ENCODE measurements at regions not wholly inside any gene's neighbourhood (a gene's known extent, or its start where the extent isn't known, plus 50 kb on each side); places are given as distances from the start of the nearest gene placed in this dataset.
A peak's percentile ranks its signal among the peaks of the same experiment; 100 is the strongest.

DNA sequence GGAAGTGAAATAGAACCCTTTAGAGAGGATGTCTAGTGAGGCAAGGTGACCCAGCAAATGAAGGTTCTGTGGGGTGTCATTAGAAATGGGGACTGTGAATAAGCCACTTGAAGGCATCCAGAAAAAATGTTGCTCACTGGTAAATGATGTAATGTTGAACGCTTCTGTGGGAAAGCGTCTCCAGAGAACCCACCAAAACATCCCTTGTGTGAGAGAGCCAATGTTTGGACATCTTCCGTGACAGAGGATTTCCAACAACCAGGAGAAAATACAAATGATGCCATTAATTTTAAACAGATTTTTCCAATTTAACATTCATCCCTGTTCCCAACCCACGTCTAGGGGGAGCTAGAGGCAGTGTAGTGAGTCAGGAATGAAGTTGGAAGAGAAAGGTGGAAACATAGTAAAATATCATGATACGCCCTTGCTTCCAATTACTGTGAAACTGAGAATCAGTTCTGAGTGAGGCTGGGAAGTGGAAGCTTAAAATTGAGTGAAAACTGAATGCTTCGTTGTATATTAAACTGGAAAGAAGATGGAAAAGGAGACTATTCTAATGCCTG, 584.2 kb downstream of the CD109 start:
- 62 to 70% (median 65%) methylated on average over 6 of the region's 6 CpGs for WGBS, 4 donors
- TF ChIP-seq, protein P1, sequence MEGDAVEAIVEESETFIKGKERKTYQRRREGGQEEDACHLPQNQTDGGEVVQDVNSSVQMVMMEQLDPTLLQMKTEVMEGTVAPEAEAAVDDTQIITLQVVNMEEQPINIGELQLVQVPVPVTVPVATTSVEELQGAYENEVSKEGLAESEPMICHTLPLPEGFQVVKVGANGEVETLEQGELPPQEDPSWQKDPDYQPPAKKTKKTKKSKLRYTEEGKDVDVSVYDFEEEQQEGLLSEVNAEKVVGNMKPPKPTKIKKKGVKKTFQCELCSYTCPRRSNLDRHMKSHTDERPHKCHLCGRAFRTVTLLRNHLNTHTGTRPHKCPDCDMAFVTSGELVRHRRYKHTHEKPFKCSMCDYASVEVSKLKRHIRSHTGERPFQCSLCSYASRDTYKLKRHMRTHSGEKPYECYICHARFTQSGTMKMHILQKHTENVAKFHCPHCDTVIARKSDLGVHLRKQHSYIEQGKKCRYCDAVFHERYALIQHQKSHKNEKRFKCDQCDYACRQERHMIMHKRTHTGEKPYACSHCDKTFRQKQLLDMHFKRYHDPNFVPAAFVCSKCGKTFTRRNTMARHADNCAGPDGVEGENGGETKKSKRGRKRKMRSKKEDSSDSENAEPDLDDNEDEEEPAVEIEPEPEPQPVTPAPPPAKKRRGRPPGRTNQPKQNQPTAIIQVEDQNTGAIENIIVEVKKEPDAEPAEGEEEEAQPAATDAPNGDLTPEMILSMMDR (IDR thresholded peaks at IDR 0.05) = no peak
- no peak for TF ChIP-seq POLR2A (IDR thresholded peaks at IDR 0.05)
- intact Hi-C loops (cut with DNase I) = no loop called here
- no peak for DNase-seq
- H3K27ac ChIP-seq = no peak overlapping the region
- no peaks in the 10 kb centered on the region for H3K27me3 ChIP-seq
- H3K4me1 ChIP-seq (replicated peaks in 1 of 2) = no peaks in the 10 kb centered on the region
- H3K9me3 ChIP-seq (replicated peaks in 1 of 3) = no peaks in the 10 kb centered on the region
- H3K36me3 ChIP-seq (replicated peaks in 1 of 2) = no peaks in the 10 kb centered on the region
- H3K4me3 ChIP-seq = no peak overlapping the region

DNA sequence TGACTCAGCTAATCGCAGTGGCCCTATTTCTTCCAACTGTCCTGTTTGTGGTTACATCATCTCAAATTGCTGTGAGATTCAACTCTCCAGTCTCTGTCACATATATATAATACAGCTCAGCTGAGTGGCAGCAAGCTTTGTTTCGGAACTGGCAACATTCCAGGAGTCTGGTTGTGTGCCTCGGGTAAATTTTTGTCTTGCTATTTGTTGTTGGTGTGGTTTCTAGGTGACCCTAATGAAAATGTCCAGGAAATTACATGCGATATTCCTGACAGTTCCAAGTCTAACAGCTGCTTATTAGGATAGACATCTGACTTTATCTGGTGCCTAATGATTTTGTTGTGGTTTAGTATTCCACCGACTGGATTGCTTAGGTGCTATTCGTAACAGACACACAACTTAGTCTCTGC, 581.8 kb downstream of the CD109 start:
- no peak overlapping the region for H3K27ac ChIP-seq
- no peaks in the 10 kb centered on the region for H3K4me1 ChIP-seq (replicated peaks in 1 of 2)
- DNase-seq = peak in 1 of 7 donors; percentile 52
- WGBS, 4 donors = 43 to 66% (median 57%) methylated on average over 6 of the region's 6 CpGs
- intact Hi-C loops (cut with DNase I) = no loop called here
- H3K9me3 ChIP-seq (replicated peaks in 1 of 3) = no peaks in the 10 kb centered on the region
- no peak overlapping the region for H3K4me3 ChIP-seq
- no peaks in the 10 kb centered on the region for H3K27me3 ChIP-seq
- TF ChIP-seq, protein P1 (IDR thresholded peaks at IDR 0.05) = no peak
- TF ChIP-seq POLR2A (IDR thresholded peaks at IDR 0.05) = no peak
- H3K36me3 ChIP-seq (replicated peaks in 1 of 2) = no peaks in the 10 kb centered on the region

DNA sequence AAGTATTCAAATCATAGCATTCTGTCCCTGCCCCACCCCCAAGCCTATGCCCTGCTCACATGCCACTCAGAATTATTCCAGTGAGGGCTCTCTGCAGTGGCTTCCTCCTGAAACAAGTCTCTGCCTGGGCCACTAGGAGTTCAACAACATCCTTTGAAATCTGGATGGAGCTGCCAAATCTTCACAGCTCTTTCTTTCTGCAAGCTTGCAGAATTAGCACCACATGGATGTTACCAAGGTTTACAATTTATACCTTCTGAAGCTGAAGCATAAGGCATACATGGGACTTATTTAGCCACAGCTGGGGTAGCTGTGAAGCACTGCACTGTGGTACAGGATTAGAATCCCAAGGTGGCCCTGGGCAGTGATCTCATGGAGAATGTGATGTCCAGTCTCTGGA, 577.5 kb downstream of the CD109 start:
- intact Hi-C loops (cut with DNase I) = no loop called here

DNA sequence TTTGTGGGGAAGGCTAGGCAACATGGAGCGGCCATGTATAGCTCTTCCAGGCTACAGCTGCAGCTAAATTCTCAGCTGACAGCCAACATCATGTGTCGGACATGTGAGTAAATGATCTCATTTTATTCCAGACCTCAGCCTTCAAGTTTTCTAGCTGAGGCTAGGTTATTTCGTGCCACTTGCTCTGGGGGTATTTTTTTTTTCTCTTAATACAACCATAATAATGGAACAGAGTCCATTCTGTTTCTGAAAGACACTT, 573.5 kb downstream of the CD109 start:
- no peak for DNase-seq
- Histone ChIP-seq H3K27ac (no peak overlapping the region), H3K9me3 (replicated peaks in 1 of 3) (no peaks in the 10 kb centered on the region), H3K36me3 (replicated peaks in 1 of 2) (no peaks in the 10 kb centered on the region), H3K4me3 (no peak overlapping the region), H3K27me3 (no peaks in the 10 kb centered on the region), H3K4me1 (replicated peaks in 1 of 2) (no peaks in the 10 kb centered on the region)
- intact Hi-C loops (cut with DNase I) = no loop called here
- TF ChIP-seq, protein P1 (IDR thresholded peaks at IDR 0.05) = no peak
- TF ChIP-seq POLR2A (IDR thresholded peaks at IDR 0.05) = no peak
- 47 to 67% (median 59%) methylated on average over 3 of the region's 3 CpGs for WGBS, 4 donors

More for the DNA sequence above, 577.5 kb downstream of the CD109 start:
- Histone ChIP-seq H3K9me3 (replicated peaks in 1 of 3) (no peaks in the 10 kb centered on the region), H3K27ac (no peak overlapping the region), H3K27me3 (no peaks in the 10 kb centered on the region), H3K36me3 (replicated peaks in 1 of 2) (no peaks in the 10 kb centered on the region), H3K4me3 (no peak overlapping the region), H3K4me1 (replicated peaks in 1 of 2) (no peaks in the 10 kb centered on the region)
- no peak for DNase-seq
- no peak for TF ChIP-seq POLR2A (IDR thresholded peaks at IDR 0.05)
- TF ChIP-seq, protein P1 (IDR thresholded peaks at IDR 0.05) = no peak
